Spinal cord (tissue), 9 donors: ENCODE measurements at regions not wholly inside any gene's neighbourhood (a gene's known extent, or its start where the extent isn't known, plus 50 kb on each side); places are given as distances from the start of the nearest gene placed in this dataset.
"Not testable (repeated sequence)": the region's sequence is repeated elsewhere in the genome, so short reads cannot be mapped to it uniquely, and the experiment has no call there.

Experiments
- DNase-seq, 6 donors: peaks; one replicate each; pipeline versions ENCODE4 v3.0.0 to v3.0.0-alpha.2; 2013 to 2015; ENCODE audit warnings: low spot score in 6 of 6, low read depth in 4 of 6
- H3K27ac ChIP-seq: one replicate; pipeline ENCODE4 v1.5.1; 2013; ENCODE audit warnings: low read depth, low read length, control low read depth
- H3K27me3 ChIP-seq: one replicate; pipeline ENCODE4 v1.6.1; 2013; ENCODE audit warnings: low read length; ENCODE audit not compliant: control insufficient read depth, insufficient read depth
- H3K36me3 ChIP-seq: one replicate; pipeline ENCODE4 v1.6.1; 2013; ENCODE audit warnings: low read length; ENCODE audit not compliant: control insufficient read depth, insufficient read depth
- H3K4me1 ChIP-seq: one replicate; pipeline ENCODE4 v1.6.1; 2013; ENCODE audit warnings: low read length; ENCODE audit not compliant: control insufficient read depth, insufficient read depth
- H3K4me3 ChIP-seq: one replicate; pipeline ENCODE4 v1.5.1; 2013; ENCODE audit warnings: low read depth, low read length, control low read depth
- H3K9me3 ChIP-seq: one replicate; pipeline ENCODE4 v1.6.1; 2013; ENCODE audit warnings: low read length; ENCODE audit not compliant: control insufficient read depth, insufficient read depth
- WGBS: methylation state at CpG from one replicate; pipeline ENCODE4 v1.1.5; 2013; ENCODE audit warnings: missing lambda C conversion rate; ENCODE audit not compliant: insufficient coverage; 5-methylcytosine and 5-hydroxymethylcytosine counted together
- donor health status: healthy.

- H3K27ac ChIP-seq: no peak overlapping the region
- 86% methylated on average over 3 of the region's 4 CpGs for WGBS
Measured at GRCh38 chr18:10090668-10091067, 176.9 kb downstream of the VAPA start.

GRCh38 chr18:10093445-10093844 lies 179.6 kb downstream of the VAPA start:
- WGBS: 95% methylated on average over 4 of the region's 10 CpGs
- H3K4me3 ChIP-seq: no peak overlapping the region
- H3K9me3 ChIP-seq: no peaks in the 10 kb centered on the region
- no peaks in the 10 kb centered on the region for H3K4me1 ChIP-seq
- no peaks in the 10 kb centered on the region for H3K27me3 ChIP-seq
- no peak for DNase-seq
- H3K36me3 ChIP-seq: no peaks in the 10 kb centered on the region
- no peak overlapping the region for H3K27ac ChIP-seq

More at GRCh38 chr18:10090668-10091067, 176.9 kb downstream of the VAPA start:
- H3K36me3 ChIP-seq: no peaks in the 10 kb centered on the region
- DNase-seq: no peak
- H3K4me3 ChIP-seq: no peak overlapping the region
- no peaks in the 10 kb centered on the region for H3K27me3 ChIP-seq
- H3K4me1 ChIP-seq: no peaks in the 10 kb centered on the region
- no peaks in the 10 kb centered on the region for H3K9me3 ChIP-seq

GRCh38 chr18:10094154-10094553 lies 180.3 kb downstream of the VAPA start:
- Histone ChIP-seq H3K27ac (no peak overlapping the region), H3K9me3 (no peaks in the 10 kb centered on the region), H3K27me3 (no peaks in the 10 kb centered on the region), H3K36me3 (no peaks in the 10 kb centered on the region), H3K4me1 (no peaks in the 10 kb centered on the region), H3K4me3 (no peak overlapping the region)
- no peak for DNase-seq
- 50% methylated on average over 1 of the region's 1 CpG for WGBS

GRCh38 chr18:10094655-10095054 lies 180.8 kb downstream of the VAPA start:
- H3K9me3 ChIP-seq: no peaks in the 10 kb centered on the region
- DNase-seq: no peak
- no CpG with 5 or more reads among the region's 1 CpG for WGBS
- no peaks in the 10 kb centered on the region for H3K4me1 ChIP-seq
- no peak overlapping the region for H3K4me3 ChIP-seq
- H3K27me3 ChIP-seq: no peaks in the 10 kb centered on the region
- H3K27ac ChIP-seq: no peak overlapping the region
- H3K36me3 ChIP-seq: no peaks in the 10 kb centered on the region

- Histone ChIP-seq H3K27ac (no peak overlapping the region), H3K4me1 (no peaks in the 10 kb centered on the region), H3K9me3 (no peaks in the 10 kb centered on the region), H3K4me3 (no peak overlapping the region), H3K36me3 (no peaks in the 10 kb centered on the region), H3K27me3 (no peaks in the 10 kb centered on the region)
- WGBS: no CpG with 5 or more reads among the region's 3 CpGs
- no peak for DNase-seq
Measured at GRCh38 chr18:10095356-10095755, 181.5 kb downstream of the VAPA start.

- Histone ChIP-seq H3K36me3 (no peaks in the 10 kb centered on the region), H3K4me3 (no peak overlapping the region), H3K4me1 (peaks cover 12% of the 10 kb centered on the region), H3K27me3 (no peaks in the 10 kb centered on the region), H3K27ac (no peak overlapping the region), H3K9me3 (no peaks in the 10 kb centered on the region)
- 100% methylated on average over 2 of the region's 7 CpGs for WGBS
- DNase-seq: no peak
Measured at GRCh38 chr18:10099539-10100140, 185.8 kb downstream of the VAPA start.

- no peak overlapping the region for H3K27ac ChIP-seq
- H3K27me3 ChIP-seq: no peaks in the 10 kb centered on the region
- no peak for DNase-seq
- no peak overlapping the region for H3K4me3 ChIP-seq
- peaks cover 12% of the 10 kb centered on the region for H3K4me1 ChIP-seq
- WGBS: 64% methylated on average over 2 of the region's 4 CpGs
- no peaks in the 10 kb centered on the region for H3K36me3 ChIP-seq
- H3K9me3 ChIP-seq: no peaks in the 10 kb centered on the region
Measured at GRCh38 chr18:10100196-10100595, 186.4 kb downstream of the VAPA start.

GRCh38 chr18:10100941-10101701 lies 187.3 kb downstream of the VAPA start:
- WGBS: 14% methylated on average over 9 of the region's 12 CpGs
- H3K4me3 ChIP-seq: no peak overlapping the region
- H3K27ac ChIP-seq: no peak overlapping the region

GRCh38 chr18:10101729-10102128 lies 187.9 kb downstream of the VAPA start:
- H3K4me3 ChIP-seq: no peak overlapping the region
- DNase-seq: peak in 1 of 6 donors; percentile 9
- no peak overlapping the region for H3K27ac ChIP-seq
- H3K36me3 ChIP-seq: no peaks in the 10 kb centered on the region
- H3K4me1 ChIP-seq: peaks cover 12% of the 10 kb centered on the region
- 83% methylated on average over 2 of the region's 5 CpGs for WGBS
- no peaks in the 10 kb centered on the region for H3K9me3 ChIP-seq
- no peaks in the 10 kb centered on the region for H3K27me3 ChIP-seq

More at GRCh38 chr18:10100941-10101701, 187.3 kb downstream of the VAPA start:
- H3K27me3 ChIP-seq: no peaks in the 10 kb centered on the region
- no peaks in the 10 kb centered on the region for H3K36me3 ChIP-seq
- peaks cover 12% of the 10 kb centered on the region for H3K4me1 ChIP-seq
- peak in 2 of 6 donors; percentile 69 to 75 for DNase-seq
- H3K9me3 ChIP-seq: no peaks in the 10 kb centered on the region

GRCh38 chr18:10105118-10105517 lies 191.3 kb downstream of the VAPA start:
- H3K4me1 ChIP-seq: peaks cover 12% of the 10 kb centered on the region
- DNase-seq, H3K27me3 ChIP-seq, H3K36me3 ChIP-seq, H3K9me3 ChIP-seq, H3K4me3 ChIP-seq, H3K27ac ChIP-seq: not testable (repeated sequence)
- WGBS: no CpG with 5 or more reads among the region's 1 CpG
